A172 (cell line): ENCODE measurements at regions not wholly inside any gene's neighbourhood (a gene's known extent, or its start where the extent isn't known, plus 50 kb on each side); places are given as distances from the start of the nearest gene placed in this dataset.
"Not testable (repeated sequence)": the region's sequence is repeated elsewhere in the genome, so short reads cannot be mapped to it uniquely, and the experiment has no call there.

Experiments
- DNase-seq: peaks from one replicate; pipeline ENCODE4 v3.0.0-alpha.2; 2015; ENCODE audit warnings: low spot score

- DNase-seq, result no peak
Observed at GRCh38 chr6:159440911-159441703, 251.9 kb downstream of the SOD2 start.

DNA sequence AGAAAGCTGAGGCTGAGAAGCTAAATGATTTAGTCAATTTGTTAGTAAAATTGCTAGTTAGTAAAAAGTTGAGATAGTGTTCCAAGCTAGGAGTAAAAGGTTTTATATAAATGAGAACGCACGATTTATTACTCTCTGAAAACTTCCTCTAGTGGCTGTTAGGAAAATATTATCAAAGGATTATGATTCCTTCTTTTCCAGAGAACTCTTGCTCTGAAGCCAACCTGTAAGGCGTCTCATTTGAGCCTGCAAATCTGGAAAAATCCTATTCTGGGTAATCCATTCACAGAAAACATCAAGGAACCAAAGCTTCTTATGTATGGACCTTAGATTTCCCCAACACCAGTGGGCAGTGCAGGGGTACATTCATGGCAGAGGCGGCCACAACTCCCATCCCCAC lies 252.7 kb downstream of the SOD2 start:
- no peak for DNase-seq

GRCh38 chr6:159439651-159440050 lies 253.4 kb downstream of the SOD2 start:
- no peak for DNase-seq

GRCh38 chr6:159438106-159438505 lies 254.9 kb downstream of the SOD2 start:
- DNase-seq, result no peak

- no peak for DNase-seq
Observed at GRCh38 chr6:159436581-159436980, 256.5 kb downstream of the SOD2 start.

DNA sequence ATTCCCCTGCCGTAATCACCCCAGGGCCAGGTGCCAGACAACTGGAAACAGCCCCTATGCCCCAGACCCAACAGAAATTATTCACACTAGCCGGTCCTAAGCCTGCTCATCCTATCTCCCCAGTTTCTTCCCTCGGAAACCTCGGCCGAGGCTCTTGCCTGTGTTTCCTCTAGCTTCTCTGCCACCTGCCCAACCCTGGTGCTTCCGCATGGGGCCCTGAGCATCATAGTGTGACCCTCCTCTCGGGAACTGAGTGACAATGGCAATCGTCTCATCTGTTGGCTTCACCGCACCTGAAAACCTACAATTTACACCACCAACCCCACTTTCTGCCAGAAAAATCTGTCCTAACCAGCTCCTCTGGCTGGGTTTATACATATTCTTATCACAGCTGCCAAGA lies 257.3 kb downstream of the SOD2 start:
- DNase-seq, result no peak

GRCh38 chr6:159434410-159434809 lies 258.6 kb downstream of the SOD2 start:
- no peak for DNase-seq

DNA sequence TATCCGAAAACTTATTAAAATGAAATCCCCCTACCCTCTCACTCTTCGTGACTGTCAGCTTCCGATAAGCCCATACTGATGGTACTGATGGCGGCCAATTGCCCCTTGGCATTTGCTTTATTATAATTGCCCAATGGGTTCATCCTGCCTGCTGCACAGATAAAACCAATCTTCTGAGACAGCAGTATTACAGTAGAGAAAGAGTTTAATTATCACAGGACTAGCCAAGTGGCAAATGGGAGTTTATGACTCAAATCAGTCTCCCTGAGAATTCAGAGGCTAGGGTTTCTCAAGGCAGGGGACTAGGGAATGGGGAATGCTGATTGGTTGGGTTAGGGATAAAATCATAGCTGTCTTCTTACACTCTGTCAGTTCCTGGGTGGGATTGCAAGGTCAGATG lies 259.5 kb downstream of the SOD2 start:
- no peak for DNase-seq

DNA sequence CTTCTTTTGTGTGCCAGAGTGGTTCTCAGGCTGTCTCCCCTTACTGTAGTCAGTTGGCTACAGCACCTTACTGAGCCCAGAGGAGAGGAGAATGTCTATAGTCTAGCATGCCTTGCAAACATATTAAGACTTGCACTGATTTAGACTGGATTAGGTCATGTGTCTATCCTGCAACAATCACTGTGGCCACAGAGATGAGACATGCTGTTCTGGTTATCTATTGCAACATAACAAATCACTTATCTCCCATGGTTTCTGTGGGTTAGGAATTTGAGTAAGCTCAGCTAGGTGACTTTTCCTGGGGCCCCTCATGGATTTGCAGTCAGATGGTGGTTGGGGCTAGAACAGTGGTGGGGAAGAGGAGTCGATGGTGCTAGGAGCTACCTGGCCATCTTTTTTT lies 261.3 kb downstream of the SOD2 start:
- no peak for DNase-seq

DNA sequence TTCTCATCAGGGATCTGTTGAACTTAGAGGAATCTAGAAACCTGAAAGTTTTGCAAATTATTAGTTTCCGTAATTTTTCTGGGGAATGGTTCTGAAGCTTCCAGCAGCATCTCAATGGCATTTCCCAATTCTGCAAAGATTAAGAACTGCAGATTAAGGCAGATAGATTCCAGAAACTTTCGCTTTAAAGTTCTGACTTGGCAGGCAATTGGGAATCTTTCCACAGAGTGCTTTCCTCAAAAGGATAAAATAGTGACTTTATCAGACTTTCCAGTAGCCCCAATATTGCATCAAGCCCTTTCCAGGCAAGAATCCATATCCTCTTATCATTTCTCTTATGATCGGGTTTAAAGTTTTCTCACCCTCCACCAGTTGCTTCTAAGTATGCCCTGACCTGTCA lies 261.1 kb downstream of the FNDC1 start:
- no peak for DNase-seq

DNA sequence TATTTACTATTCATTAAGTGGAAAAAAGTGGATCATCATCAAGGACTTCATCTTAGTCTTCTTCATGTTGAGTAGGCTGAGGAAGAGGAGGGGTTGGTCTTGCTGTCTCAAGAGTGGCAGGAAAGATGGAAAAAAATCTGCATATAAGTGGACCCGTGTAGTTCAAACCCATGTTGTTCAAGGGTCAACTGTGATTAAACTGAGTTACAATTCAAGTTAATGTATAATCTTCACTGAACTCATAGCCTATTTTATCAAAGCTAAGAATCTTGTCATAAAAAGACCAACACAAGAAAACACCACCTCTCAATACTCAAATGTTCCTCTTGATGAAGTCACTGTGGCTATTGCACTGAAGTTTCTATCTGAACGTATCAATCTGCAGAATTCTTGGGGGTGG lies 260.2 kb downstream of the FNDC1 start:
- DNase-seq, result no peak

DNA sequence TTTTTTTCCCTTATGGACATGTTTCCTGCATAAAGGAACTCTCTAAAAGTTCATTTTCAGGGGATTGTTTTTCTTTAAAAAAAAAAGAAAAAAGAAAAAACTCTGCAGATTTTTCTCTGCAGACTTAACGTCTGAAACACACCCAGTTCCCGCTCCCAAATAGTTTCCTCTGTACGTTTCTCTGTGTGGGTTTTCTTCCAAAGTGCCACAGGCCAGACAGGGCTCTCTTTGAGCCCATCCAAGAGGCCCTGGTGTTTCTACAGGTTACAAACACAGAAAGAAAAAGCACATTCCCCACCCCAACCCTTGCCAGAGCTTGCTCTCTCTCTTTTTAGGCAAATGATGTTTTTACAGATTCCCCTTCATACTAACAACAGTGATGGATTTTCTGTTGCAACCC lies 258.6 kb downstream of the FNDC1 start:
- no peak for DNase-seq

DNA sequence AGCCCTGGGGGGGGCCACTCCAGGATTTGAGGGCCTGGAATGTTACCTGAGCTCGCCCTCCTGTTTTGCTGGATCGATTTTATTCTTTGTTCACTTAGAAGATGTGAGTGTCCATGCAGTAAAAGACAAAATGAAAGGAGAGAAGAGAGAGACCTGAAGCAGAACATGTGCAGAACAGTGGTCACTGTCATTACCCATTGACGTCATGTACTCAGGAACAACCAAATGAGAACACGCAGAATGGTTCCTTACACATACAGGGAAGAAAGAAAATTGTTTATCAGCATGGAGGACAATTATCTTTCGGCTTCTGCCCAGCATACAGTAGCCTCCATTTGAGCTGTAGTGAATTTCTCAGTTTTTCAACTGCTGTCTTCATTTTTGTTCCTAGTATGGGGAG lies 258.1 kb downstream of the FNDC1 start:
- no peak for DNase-seq

DNA sequence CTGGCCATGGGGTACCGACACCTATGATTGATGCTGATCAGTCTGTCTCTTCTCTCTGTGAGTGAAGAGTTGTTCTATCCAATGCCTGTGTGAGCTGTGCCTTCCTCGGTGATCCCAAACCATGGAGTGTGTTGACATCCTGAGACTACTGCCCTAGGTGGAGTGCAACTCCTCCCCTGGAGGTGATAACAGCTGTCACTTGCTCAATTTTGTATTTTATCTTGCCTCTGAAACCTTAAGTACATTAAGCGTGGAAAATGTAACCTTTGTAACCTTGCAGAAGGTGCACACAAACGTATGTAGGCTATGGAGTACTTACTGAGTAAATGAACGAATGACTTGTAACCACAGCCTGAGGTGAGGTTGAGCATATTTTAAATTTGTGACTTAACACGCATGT lies 256.2 kb downstream of the FNDC1 start:
- no peak for DNase-seq

- peak; percentile 22 for DNase-seq
Observed at GRCh38 chr6:159422041-159422984, 253.1 kb downstream of the FNDC1 start.

DNA sequence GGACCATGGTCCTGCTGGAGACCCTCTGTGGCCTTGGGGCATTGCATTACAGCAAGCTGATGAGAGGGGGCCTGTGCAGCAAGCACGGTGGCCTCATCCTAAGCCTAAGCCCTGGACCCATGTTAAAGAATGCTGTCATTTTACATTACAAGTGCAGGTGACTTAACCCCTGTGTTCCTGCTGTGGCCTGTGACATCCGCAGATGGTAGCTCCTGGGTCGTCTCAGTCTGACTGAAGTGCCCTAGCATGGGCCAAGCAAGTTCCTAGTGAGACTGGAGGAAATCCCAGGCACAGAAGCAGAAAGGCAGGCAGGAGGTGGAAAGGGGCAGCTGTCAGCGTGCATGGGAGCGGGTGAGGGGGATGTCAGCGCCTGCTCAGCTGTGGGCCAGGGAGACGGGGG lies 252.4 kb downstream of the FNDC1 start:
- DNase-seq, result no peak

GRCh38 chr6:159418997-159419396 lies 249.8 kb downstream of the FNDC1 start:
- DNase-seq, result no peak

- no peak for DNase-seq
Observed at GRCh38 chr6:159416891-159417560, 247.8 kb downstream of the FNDC1 start.

- DNase-seq, result no peak
Observed at GRCh38 chr6:159415540-159415939, 246.3 kb downstream of the FNDC1 start.

DNA sequence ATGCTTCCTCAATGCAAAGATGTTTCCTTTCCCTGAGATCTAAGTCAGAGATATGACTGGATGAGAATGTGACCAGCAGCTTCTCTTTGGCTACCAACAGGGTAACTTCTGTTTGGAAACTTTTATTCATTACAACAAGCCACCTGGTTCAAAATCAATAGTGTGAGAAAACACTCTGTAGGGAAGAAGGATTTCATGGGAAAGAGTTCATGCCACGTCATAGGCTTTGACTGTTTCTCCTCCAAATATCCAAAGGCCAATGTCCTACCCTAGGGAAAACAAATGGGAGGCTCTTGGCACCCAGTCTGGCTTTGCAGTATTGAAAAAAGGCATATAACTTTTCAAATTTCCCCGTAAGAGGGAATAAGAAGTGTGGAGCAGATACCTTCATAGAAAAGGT lies 245.5 kb downstream of the FNDC1 start:
- DNase-seq, result no peak

DNA sequence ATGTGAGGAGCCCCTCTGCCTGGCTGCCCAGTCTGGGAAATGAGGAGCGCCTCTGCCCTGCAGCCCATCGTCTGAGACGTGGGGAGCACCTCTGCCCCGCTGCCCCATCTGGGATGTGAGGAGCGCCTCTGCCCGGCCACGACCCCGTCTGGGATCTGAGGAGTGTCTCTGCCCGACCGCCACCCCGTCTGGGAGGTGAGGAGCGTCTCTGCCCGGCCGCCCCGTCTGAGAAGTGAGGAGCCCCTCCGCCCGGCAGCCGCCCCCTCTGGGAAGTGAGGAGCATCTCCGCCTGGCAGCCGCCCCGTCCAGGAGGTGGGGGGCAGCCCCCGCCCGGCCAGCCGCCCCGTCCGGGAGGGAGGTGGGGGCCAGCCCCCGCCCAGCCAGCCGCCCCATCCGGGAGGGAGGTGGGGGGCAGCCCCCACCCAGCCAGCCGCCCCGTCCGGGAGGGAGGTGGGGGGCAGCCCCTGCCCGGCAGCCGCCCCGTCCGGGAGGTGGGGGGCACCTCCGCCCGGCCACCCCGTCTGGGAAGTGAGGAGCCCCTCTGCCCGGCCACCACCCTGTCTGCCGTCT lies 238.1 kb downstream of the FNDC1 start:
- DNase-seq, result not testable (repeated sequence)

DNA sequence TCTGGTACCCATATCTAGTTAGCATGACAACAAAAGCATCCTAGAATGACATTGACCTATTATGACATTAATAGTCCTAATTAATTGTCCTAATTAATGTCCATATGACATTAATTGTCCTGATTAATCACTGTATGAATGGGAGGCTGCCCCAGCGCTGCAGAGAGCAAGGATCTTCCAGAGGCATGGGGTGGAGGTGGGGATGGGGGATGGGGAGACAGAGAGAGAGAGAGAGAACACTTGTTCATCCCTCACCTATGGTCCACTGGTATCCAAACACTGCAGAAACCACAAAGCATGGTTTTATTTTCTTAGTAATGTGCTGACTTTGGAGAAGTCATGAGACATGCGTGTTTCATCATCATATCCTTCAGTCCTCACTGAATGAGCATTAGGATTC lies 235.1 kb downstream of the FNDC1 start:
- no peak for DNase-seq
